Neural cell (in vitro differentiated cells): ENCODE measurements at regions not wholly inside any gene's neighbourhood (a gene's known extent, or its start where the extent isn't known, plus 50 kb on each side); places are given as distances from the start of the nearest gene placed in this dataset.

Experiments
- H2AFZ ChIP-seq: fragments of 200-600, 300-800 bp; sonication (generic), shearing (Covaris generic); 2 replicates; pipeline ENCODE4 v1.6.0; 2014; ENCODE audit warnings: low read depth, mild to moderate bottlenecking, antibody characterized with exemption, low read length, moderate library complexity
- H3F3A ChIP-seq: fragments of 200-600 bp; shearing (Covaris generic); 2 replicates; pipeline ENCODE4 v1.6.1; 2016; ENCODE audit warnings: mild to moderate bottlenecking, moderate library complexity, mixed read lengths, antibody characterized with exemption, low read length; ENCODE audit not compliant: insufficient read depth, poor library complexity, severe bottlenecking
- H3K27ac ChIP-seq: fragments of 200-600, 300-800 bp; sonication (generic), shearing (Covaris generic); 2 replicates; pipeline ENCODE4 v1.5.1; 2014; ENCODE audit warnings: mild to moderate bottlenecking, low read length, moderate library complexity
- H3K27me3 ChIP-seq: fragments of 300-800, 200-600 bp; sonication (generic), shearing (Covaris generic); 2 replicates; pipeline ENCODE4 v1.6.0; 2014; ENCODE audit warnings: mild to moderate bottlenecking, low read depth, low read length, moderate library complexity; ENCODE audit not compliant: insufficient read depth
- H3K36me3 ChIP-seq: fragments of 300-800, 200-600 bp; sonication (generic), shearing (Covaris generic); 2 replicates; pipeline ENCODE4 v1.5.1; 2014; ENCODE audit warnings: mild to moderate bottlenecking, antibody characterized with exemption, low read length, moderate library complexity; ENCODE audit not compliant: insufficient read depth
- H3K4me2 ChIP-seq: fragments of 300-800, 200-600 bp; sonication (generic), shearing (Covaris generic); 2 replicates; pipeline ENCODE4 v1.6.0; 2014; ENCODE audit warnings: mild to moderate bottlenecking, low read length
- H3K4me3 ChIP-seq: fragments of 300-800, 200-600 bp; sonication (generic), shearing (Covaris generic); 2 replicates; pipeline ENCODE4 v1.5.1; 2014; ENCODE audit warnings: mild to moderate bottlenecking, low read length, moderate library complexity
- H3K79me2 ChIP-seq: fragments of 200-600 bp; shearing (Covaris generic); replicated peaks from 2 replicates; pipeline ENCODE4 v1.6.0; 2014; ENCODE audit warnings: mild to moderate bottlenecking, low read length, moderate library complexity; ENCODE audit not compliant: insufficient read depth
- H3K9ac ChIP-seq: fragments of 300-800, 200-600 bp; sonication (generic), shearing (Covaris generic); 2 replicates; pipeline ENCODE4 v1.6.1; 2016; ENCODE audit warnings: mild to moderate bottlenecking, low read length, mixed read lengths
- H3K9me2 ChIP-seq: fragments of 200-600 bp; shearing (Covaris generic); 2 replicates; pipeline ENCODE4 v1.6.1; 2016; ENCODE audit warnings: mild to moderate bottlenecking, low read length, mixed read lengths; ENCODE audit not compliant: insufficient read depth
- H3K9me3 ChIP-seq: fragments of 200-600, 300-800 bp; sonication (generic), shearing (Covaris generic); 2 replicates; pipeline ENCODE4 v1.6.1; 2016; ENCODE audit warnings: mild to moderate bottlenecking, mixed run types, low read length, moderate library complexity, mixed read lengths
- H4K20me1 ChIP-seq: fragments of 200-600 bp; shearing (Covaris generic); 2 replicates; pipeline ENCODE4 v1.6.1; 2016; ENCODE audit warnings: mild to moderate bottlenecking, mixed run types; ENCODE audit not compliant: insufficient read depth
- CTCF ChIP-seq: fragments of 450-650 bp; IDR thresholded peaks from 2 replicates; pipeline ENCODE4 v1.5.1; 2014; ENCODE audit warnings: antibody characterized with exemption, mild to moderate bottlenecking, moderate library complexity; ENCODE audit not compliant: poor library complexity, severe bottlenecking
- EP300 ChIP-seq: fragments of 450-650 bp; conservative IDR thresholded peaks from 2 replicates; pipeline ENCODE4 v1.6.1; 2014; ENCODE audit warnings: antibody characterized with exemption, mild to moderate bottlenecking, moderate library complexity; ENCODE audit not compliant: poor library complexity, severe bottlenecking
- EZH2 ChIP-seq: fragments of 200-600, 300-800 bp; shearing (Covaris generic), sonication (generic); IDR thresholded peaks from 2 replicates; pipeline ENCODE4 v1.6.1; 2014; ENCODE audit warnings: antibody characterized with exemption, low read length, borderline replicate concordance, mild to moderate bottlenecking; ENCODE audit not compliant: insufficient read depth, poor library complexity, severe bottlenecking
- MXI1 ChIP-seq: fragments of 450-650 bp; conservative IDR thresholded peaks from 2 replicates; pipeline ENCODE4 v1.6.1; 2014; ENCODE audit warnings: antibody characterized with exemption, mild to moderate bottlenecking; ENCODE audit not compliant: poor library complexity, severe bottlenecking
- POLR2AphosphoS5 ChIP-seq: IDR thresholded peaks from 2 replicates; pipeline ENCODE4 v1.6.1; 2012
- RAD21 ChIP-seq: fragments of 450-650 bp; conservative IDR thresholded peaks from 2 replicates; pipeline ENCODE4 v1.6.1; 2014; ENCODE audit warnings: antibody characterized with exemption, mild to moderate bottlenecking, moderate library complexity
- REST ChIP-seq: IDR thresholded peaks from 2 replicates; pipeline ENCODE4 v1.6.1; 2012; ENCODE audit warnings: borderline replicate concordance
- SMC3 ChIP-seq: fragments of 450-650 bp; conservative IDR thresholded peaks from 2 replicates; pipeline ENCODE4 v1.6.1; 2014; ENCODE audit warnings: antibody characterized with exemption, mild to moderate bottlenecking, moderate library complexity; ENCODE audit not compliant: poor library complexity
- TAF1 ChIP-seq: IDR thresholded peaks from 2 replicates; pipeline ENCODE4 v1.6.1; 2012; ENCODE audit warnings: low read depth

GRCh38 chr18:51610481-51610880 is 413.0 kb upstream of the MEX3C start:
- no peak overlapping the region for H3K4me3 ChIP-seq
- no peak overlapping the region for H2AFZ ChIP-seq

GRCh38 chr18:51611326-51611725 is 413.8 kb upstream of the MEX3C start:
- H3K9me3 ChIP-seq, result no peaks in the 10 kb centered on the region
- H3K4me2 ChIP-seq, result no peak overlapping the region
- no peaks in the 10 kb centered on the region for H3F3A ChIP-seq
- H3K9ac ChIP-seq, result no peak overlapping the region
- H4K20me1 ChIP-seq, result no peaks in the 10 kb centered on the region
- H3K27me3 ChIP-seq, result no peaks in the 10 kb centered on the region
- TF ChIP-seq SMC3 (no peak), EZH2 (no peak), TAF1 (no peak), EP300 (peak; percentile 81), CTCF (no peak), POLR2AphosphoS5 (peak; percentile 59), MXI1 (no peak)
- no peaks in the 10 kb centered on the region for H3K36me3 ChIP-seq
- no peak overlapping the region for H3K27ac ChIP-seq
- no peak overlapping the region for H2AFZ ChIP-seq
- no peaks in the 10 kb centered on the region for H3K79me2 ChIP-seq
- H3K4me3 ChIP-seq, result no peak overlapping the region
- no peaks in the 10 kb centered on the region for H3K9me2 ChIP-seq

More at GRCh38 chr18:51610481-51610880, 413.0 kb upstream of the MEX3C start:
- Histone ChIP-seq H3K27ac (no peak overlapping the region), H3K9me2 (no peaks in the 10 kb centered on the region), H3K9ac (no peak overlapping the region), H3K36me3 (no peaks in the 10 kb centered on the region), H3K4me2 (no peak overlapping the region), H3K27me3 (no peaks in the 10 kb centered on the region), H3F3A (no peaks in the 10 kb centered on the region), H3K79me2 (no peaks in the 10 kb centered on the region), H3K9me3 (no peaks in the 10 kb centered on the region), H4K20me1 (no peaks in the 10 kb centered on the region)
- TF ChIP-seq EP300 (no peak), TAF1 (no peak), POLR2AphosphoS5 (no peak), REST (no peak), CTCF (no peak), RAD21 (no peak), MXI1 (no peak), EZH2 (no peak), SMC3 (no peak)
